Thoracic aorta (tissue), 2 donors: ENCODE measurements at regions not wholly inside any gene's neighbourhood (a gene's known extent, or its start where the extent isn't known, plus 50 kb on each side); places are given as distances from the start of the nearest gene placed in this dataset.

ENCODE experiments used
- ATAC-seq: fragments of 150-250 bp; one replicate; pipeline ENCODE4 v1.8.0; 2017; ENCODE audit warnings: low read depth; ENCODE audit not compliant: insufficient number of reproducible peaks, low FRiP score
- DNase-seq: peaks from one replicate; pipeline ENCODE4 v3.0.0-alpha.2; 2020; ENCODE audit warnings: low spot score
- H3K27ac ChIP-seq, 2 donors: fragments of 200-600 bp; sonication (generic); 1 replicate in 1 of 2; 2 replicates in 1 of 2; pipeline ENCODE4 v1.5.1; 2016; ENCODE audit warnings: mild to moderate bottlenecking in 2 of 2, moderate library complexity in 2 of 2
- H3K27me3 ChIP-seq: fragments of 200-600 bp; sonication (generic); replicated peaks from 2 replicates; pipeline ENCODE4 v1.6.0; 2016; ENCODE audit warnings: mild to moderate bottlenecking; ENCODE audit not compliant: insufficient read depth
- H3K36me3 ChIP-seq: fragments of 200-600 bp; sonication (generic); one replicate; pipeline ENCODE4 v1.5.1; 2016
- H3K4me1 ChIP-seq, 2 donors: fragments of 200-600 bp; sonication (generic); 1 replicate in 1 of 2; 2 replicates in 1 of 2; pipeline versions ENCODE4 v1.5.1 to v1.6.0; 2016; ENCODE audit warnings: low read depth in 2 of 2, mild to moderate bottlenecking in 1 of 2; ENCODE audit not compliant: control insufficient read depth in 1 of 2
- H3K4me3 ChIP-seq: fragments of 200-600 bp; sonication (generic); 2 replicates; pipeline ENCODE4 v1.5.1; 2016; ENCODE audit warnings: mild to moderate bottlenecking
- H3K9me3 ChIP-seq: fragments of 200-600 bp; sonication (generic); 2 replicates; pipeline ENCODE4 v1.5.1; 2016
- CTCF ChIP-seq: fragments of 200-600 bp; sonication (generic); IDR thresholded peaks from one replicate; pipeline ENCODE4 v1.5.1; 2019; ENCODE audit warnings: antibody characterized with exemption

GRCh38 chr7:25923741-25924460, 228.1 kb upstream of the NFE2L3 start:
- Histone ChIP-seq H3K9me3 (no peaks in the 10 kb centered on the region), H3K36me3 (no peaks in the 10 kb centered on the region), H3K4me3 (no peak overlapping the region), H3K27ac (no peak overlapping the region), H3K27me3 (no peaks in the 10 kb centered on the region), H3K4me1 (no peaks in the 10 kb centered on the region)
- DNase-seq (no peak), ATAC-seq (no peak)
- TF ChIP-seq CTCF: no peak

GRCh38 chr7:25926009-25926408, 226.0 kb upstream of the NFE2L3 start:
- no peak for ATAC-seq
- Histone ChIP-seq H3K36me3 (no peaks in the 10 kb centered on the region), H3K27ac (no peak overlapping the region), H3K4me3 (no peak overlapping the region), H3K27me3 (no peaks in the 10 kb centered on the region), H3K4me1 (no peaks in the 10 kb centered on the region), H3K9me3 (no peaks in the 10 kb centered on the region)
- TF ChIP-seq CTCF: no peak
- DNase-seq: no peak

GRCh38 chr7:25926451-25926850, 225.5 kb upstream of the NFE2L3 start:
- no peaks in the 10 kb centered on the region for H3K4me1 ChIP-seq
- H3K27me3 ChIP-seq: no peaks in the 10 kb centered on the region
- no peak overlapping the region for H3K27ac ChIP-seq
- no peak for TF ChIP-seq CTCF
- no peaks in the 10 kb centered on the region for H3K9me3 ChIP-seq
- DNase-seq (no peak), ATAC-seq (no peak)
- H3K36me3 ChIP-seq: no peaks in the 10 kb centered on the region
- H3K4me3 ChIP-seq: no peak overlapping the region

GRCh38 chr7:25926891-25927625, 224.9 kb upstream of the NFE2L3 start:
- H3K27ac ChIP-seq: no peak overlapping the region
- no peak for TF ChIP-seq CTCF
- DNase-seq (no peak), ATAC-seq (no peak)
- H3K9me3 ChIP-seq: no peaks in the 10 kb centered on the region
- no peaks in the 10 kb centered on the region for H3K27me3 ChIP-seq
- H3K36me3 ChIP-seq: no peaks in the 10 kb centered on the region
- H3K4me1 ChIP-seq: no peaks in the 10 kb centered on the region
- H3K4me3 ChIP-seq: no peak overlapping the region

- no peak for TF ChIP-seq CTCF
- DNase-seq (no peak), ATAC-seq (no peak)
- Histone ChIP-seq H3K27me3 (no peaks in the 10 kb centered on the region), H3K36me3 (no peaks in the 10 kb centered on the region), H3K4me3 (no peak overlapping the region), H3K4me1 (no peaks in the 10 kb centered on the region), H3K9me3 (no peaks in the 10 kb centered on the region), H3K27ac (no peak overlapping the region)
Observed at GRCh38 chr7:25927626-25927978, 224.4 kb upstream of the NFE2L3 start.
